ENCODE measurements at regions not wholly inside any gene's neighbourhood (a gene's known extent, or its start where the extent isn't known, plus 50 kb on each side); places are given as distances from the start of the nearest gene placed in this dataset.

- DNase-seq = peak in 4 of 5 donors; percentile 38 to 67 (median 50)
- H3K4me3 ChIP-seq = no peak overlapping the region
- H3K27ac ChIP-seq = no peak overlapping the region
- no peaks in the 10 kb centered on the region for H3K36me3 ChIP-seq
- H3K27me3 ChIP-seq = peaks cover 14 to 82% (median 44%) of the 10 kb centered on the region in 9 donors
- TF ChIP-seq CTCF (IDR thresholded peaks at IDR 0.05) (peak; percentile 45 to 73 (median 59)), POLR2A (IDR thresholded peaks at IDR 0.05) (no peak)
- 44 to 49% (median 45%) methylated on average over 28 of the region's 28 CpGs for WGBS, 4 donors
- ATAC-seq = peak; percentile 55 to 76 (median 68)
- H3K9me3 ChIP-seq = no peaks in the 10 kb centered on the region
- no peaks in the 10 kb centered on the region for H3K4me1 ChIP-seq
- intact Hi-C loops (cut with DNase I) = loop anchor here in 1 of 10 donors (2.0 kb wide), 1 partner anchor 202 kb away; no protein-coding TSS in a partner anchor
Measured at GRCh38 chr17:79388556-79389295, 222.1 kb downstream of the RBFOX3 start.

DNA sequence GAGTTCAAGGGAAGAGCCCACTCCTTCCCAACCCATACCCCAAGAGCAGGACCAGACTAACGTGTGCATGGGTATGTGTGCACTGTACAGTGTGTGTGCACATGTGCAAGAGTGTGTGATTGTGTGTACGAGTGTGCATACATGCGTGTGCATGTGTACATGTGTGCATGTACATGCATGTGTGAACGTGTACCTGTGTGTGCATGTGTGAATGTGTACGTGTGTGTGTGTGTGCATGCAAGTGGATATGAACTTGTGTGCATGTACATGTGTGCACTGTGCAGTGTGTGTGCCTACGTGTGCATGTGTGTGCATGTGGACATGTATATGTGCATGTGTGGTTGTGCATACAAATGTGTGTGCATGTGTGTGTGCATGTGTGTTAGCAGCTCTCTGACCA lies 223.1 kb downstream of the RBFOX3 start:
- no peak overlapping the region for H3K4me3 ChIP-seq
- no peak for ATAC-seq
- no peaks in the 10 kb centered on the region for H3K9me3 ChIP-seq
- DNase-seq = no peak
- no peak overlapping the region for H3K27ac ChIP-seq
- TF ChIP-seq CTCF (IDR thresholded peaks at IDR 0.05) (no peak), POLR2A (IDR thresholded peaks at IDR 0.05) (no peak)
- 65 to 72% (median 69%) methylated on average over 6 of the region's 6 CpGs for WGBS, 4 donors
- peaks cover 14 to 78% (median 48%) of the 10 kb centered on the region in 9 donors for H3K27me3 ChIP-seq
- intact Hi-C loops (cut with DNase I) = loop anchor here in 1 of 10 donors (2.0 kb wide), 1 partner anchor 201 kb away; no protein-coding TSS in a partner anchor
- no peaks in the 10 kb centered on the region for H3K36me3 ChIP-seq
- H3K4me1 ChIP-seq = no peaks in the 10 kb centered on the region

- TF ChIP-seq CTCF (IDR thresholded peaks at IDR 0.05) = no peak
- no peak for TF ChIP-seq POLR2A (IDR thresholded peaks at IDR 0.05)
- H3K36me3 ChIP-seq = no peaks in the 10 kb centered on the region
- peaks cover 14 to 73% (median 31%) of the 10 kb centered on the region in 9 donors for H3K27me3 ChIP-seq
- no peak overlapping the region for H3K27ac ChIP-seq
- H3K9me3 ChIP-seq = no peaks in the 10 kb centered on the region
- ATAC-seq = no peak
- no peak for DNase-seq
- intact Hi-C loops (cut with DNase I) = no loop called here
- 81 to 92% (median 88%) methylated on average over 5 of the region's 5 CpGs for WGBS, 4 donors
- no peak overlapping the region for H3K4me3 ChIP-seq
- no peaks in the 10 kb centered on the region for H3K4me1 ChIP-seq
Measured at GRCh38 chr17:79385962-79386563, 224.8 kb downstream of the RBFOX3 start.

DNA sequence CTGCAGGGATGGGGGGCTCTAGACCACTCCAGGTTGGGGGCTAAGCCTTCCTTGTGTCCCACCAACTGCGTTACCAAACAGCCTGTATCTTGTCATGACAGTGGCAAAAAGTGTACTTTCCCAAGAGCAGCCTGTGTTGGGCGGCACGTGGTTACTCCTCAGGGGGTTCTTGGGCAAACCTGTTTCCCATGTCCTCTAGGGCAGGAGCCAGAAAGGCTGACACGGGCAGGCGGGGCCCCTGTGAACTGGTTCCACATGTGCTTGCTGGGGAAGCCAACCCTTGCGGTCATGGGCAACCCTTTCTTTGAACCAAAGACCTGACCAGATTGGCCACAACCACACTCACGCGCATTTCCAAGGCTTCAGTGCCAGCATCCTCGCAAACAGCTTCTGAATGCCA lies 228.5 kb downstream of the RBFOX3 start:
- no peak for ATAC-seq
- no peaks in the 10 kb centered on the region for H3K36me3 ChIP-seq
- H3K4me3 ChIP-seq = no peak overlapping the region
- DNase-seq = no peak
- intact Hi-C loops (cut with DNase I) = no loop called here
- TF ChIP-seq CTCF (IDR thresholded peaks at IDR 0.05) = no peak
- 79 to 84% (median 82%) methylated on average over 8 to 9 of the region's 9 CpGs for WGBS, 4 donors
- H3K4me1 ChIP-seq = no peaks in the 10 kb centered on the region
- no peaks in the 10 kb centered on the region for H3K9me3 ChIP-seq
- H3K27me3 ChIP-seq = peaks cover 0 to 70% (median 22%) of the 10 kb centered on the region in 9 donors
- H3K27ac ChIP-seq = no peak overlapping the region
